GM23338 (cell line): ENCODE measurements at regions not wholly inside any gene's neighbourhood (a gene's known extent, or its start where the extent isn't known, plus 50 kb on each side); places are given as distances from the start of the nearest gene placed in this dataset.

Experiments
- CTCF ChIP-seq, 2 experiments: fragments of 200-600 bp in 1 of 2; sonication (generic) in 1 of 2; conservative IDR thresholded peaks; 2 replicates each; pipeline versions ENCODE4 v1.5.1 to v1.6.1; 2016 to 2017; ENCODE audit warnings: antibody characterized with exemption in 2 of 2, low read depth in 2 of 2, mild to moderate bottlenecking in 2 of 2, moderate library complexity in 1 of 2
- EZH2 ChIP-seq: fragments of 200-600 bp; sonication (generic); IDR thresholded peaks from one replicate; pipeline ENCODE4 v1.8.0; 2017; ENCODE audit warnings: antibody characterized with exemption, mild to moderate bottlenecking, low read depth; ENCODE audit not compliant: unreplicated experiment
- REST ChIP-seq: IDR thresholded peaks from one replicate; pipeline ENCODE4 v1.6.1; 2018; ENCODE audit warnings: antibody characterized with exemption; ENCODE audit not compliant: unreplicated experiment

GRCh38 chr4:180391613-180392012, 1851.6 kb upstream of the TENM3 start:
- no peak for TF ChIP-seq EZH2
- TF ChIP-seq CTCF (conservative IDR thresholded peaks at IDR 0.05; ENCODE audit: low read depth in 2 of 2), result no peak
- TF ChIP-seq REST, result no peak
